HG02798 (cell line): ENCODE measurements at regions not wholly inside any gene's neighbourhood (a gene's known extent, or its start where the extent isn't known, plus 50 kb on each side); places are given as distances from the start of the nearest gene placed in this dataset.
"Not testable (repeated sequence)": the region's sequence is repeated elsewhere in the genome, so short reads cannot be mapped to it uniquely, and the experiment has no call there.

ENCODE experiments used
- ATAC-seq: cut with Tn5 transposase; IDR thresholded peaks from one replicate; pipeline ENCODE4 v1.9.1; 2021; ENCODE audit warnings: mild to moderate bottlenecking; ENCODE audit not compliant: unreplicated experiment, poor library complexity

DNA sequence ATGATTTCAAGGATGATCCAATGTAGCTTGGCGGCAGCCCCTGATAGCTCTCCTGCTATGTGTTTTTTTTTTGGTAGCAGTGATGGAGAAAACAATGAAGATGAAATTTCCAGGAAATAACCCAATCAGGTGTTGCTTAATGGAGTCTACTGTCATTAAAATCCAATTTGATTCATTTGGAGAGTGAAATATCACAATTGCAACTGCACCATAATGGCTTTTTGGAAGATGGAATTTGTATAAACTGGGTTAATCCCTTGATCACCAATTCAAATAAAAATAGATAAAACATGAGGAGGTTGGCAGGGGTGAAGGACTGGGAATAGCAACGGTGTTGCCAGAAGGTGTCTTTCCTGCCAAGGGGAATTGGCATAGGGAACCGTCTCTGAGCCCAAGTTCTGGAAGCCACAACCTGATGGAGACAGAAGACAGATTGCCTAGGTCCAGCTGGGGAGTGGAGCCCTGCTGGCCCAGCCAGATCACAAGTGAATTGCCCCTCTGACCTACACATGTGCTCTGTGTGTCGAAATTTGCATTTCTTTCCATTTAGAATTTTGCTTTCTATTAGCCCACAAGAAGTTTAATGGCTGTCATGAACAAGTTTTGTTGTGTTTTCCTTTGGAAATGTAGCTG lies 170.3 kb upstream of the SPRED2 start:
- no peak for ATAC-seq

GRCh38 chr2:65600871-65601270 lies 168.5 kb upstream of the SPRED2 start:
- not testable (repeated sequence) for ATAC-seq

DNA sequence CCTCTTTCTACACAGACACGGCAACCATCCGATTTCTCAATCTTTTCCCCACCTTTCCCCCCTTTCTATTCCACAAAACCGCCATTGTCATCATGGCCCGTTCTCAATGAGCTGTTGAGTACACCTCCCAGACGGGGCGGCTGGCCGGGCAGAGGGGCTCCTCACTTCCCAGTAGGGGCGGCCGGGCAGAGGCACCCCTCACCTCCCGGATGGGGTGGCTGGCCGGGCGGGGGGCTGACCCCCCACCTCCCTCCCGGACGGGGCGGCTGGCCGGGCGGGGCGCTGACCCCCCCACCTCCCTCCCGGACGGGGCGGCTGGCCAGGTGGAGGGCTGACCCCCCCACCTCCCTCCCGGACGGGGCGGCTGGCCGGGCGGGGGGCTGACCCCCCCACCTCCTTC lies 168.0 kb upstream of the SPRED2 start:
- not testable (repeated sequence) for ATAC-seq

DNA sequence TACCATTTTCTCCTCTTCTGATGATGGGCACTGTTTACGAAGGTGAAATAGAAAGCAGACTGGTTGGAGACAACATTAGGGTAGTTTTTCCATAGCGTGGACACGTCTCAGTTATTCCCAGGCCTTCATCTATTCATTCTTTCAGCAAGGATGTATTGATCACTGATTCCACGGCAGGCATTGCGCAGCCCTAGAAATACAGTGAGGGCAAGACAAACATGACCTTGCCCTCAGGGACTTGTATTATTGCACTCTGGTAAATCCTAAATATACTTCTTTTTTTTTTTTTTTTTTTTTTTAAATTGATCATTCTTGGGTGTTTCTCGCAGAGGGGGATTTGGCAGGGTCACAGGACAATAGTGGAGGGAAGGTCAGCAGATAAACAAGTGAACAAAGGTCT lies 167.3 kb upstream of the SPRED2 start:
- ATAC-seq, result no peak

GRCh38 chr2:65598996-65599395 lies 166.6 kb upstream of the SPRED2 start:
- ATAC-seq, result no peak

GRCh38 chr2:65598264-65598663 lies 165.9 kb upstream of the SPRED2 start:
- no peak for ATAC-seq

DNA sequence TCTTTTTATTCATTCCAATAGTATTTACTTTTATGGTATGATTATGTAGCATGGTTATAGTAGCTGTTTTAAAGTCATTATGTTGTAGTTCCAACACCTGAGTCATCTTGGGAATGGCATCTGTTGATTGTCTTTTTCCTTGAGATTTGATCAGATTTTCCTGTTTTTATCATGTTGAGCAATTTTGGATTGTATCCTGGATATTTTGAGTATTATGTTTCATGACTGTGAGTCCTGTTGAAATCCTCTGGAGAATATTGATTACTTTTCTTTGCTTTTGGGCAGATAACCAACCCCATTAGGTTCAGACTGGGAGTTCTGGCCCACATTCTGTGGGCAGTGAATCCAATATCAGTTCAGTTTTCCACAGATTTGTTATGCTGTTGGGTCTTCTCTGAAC lies 163.2 kb upstream of the SPRED2 start:
- no peak for ATAC-seq

DNA sequence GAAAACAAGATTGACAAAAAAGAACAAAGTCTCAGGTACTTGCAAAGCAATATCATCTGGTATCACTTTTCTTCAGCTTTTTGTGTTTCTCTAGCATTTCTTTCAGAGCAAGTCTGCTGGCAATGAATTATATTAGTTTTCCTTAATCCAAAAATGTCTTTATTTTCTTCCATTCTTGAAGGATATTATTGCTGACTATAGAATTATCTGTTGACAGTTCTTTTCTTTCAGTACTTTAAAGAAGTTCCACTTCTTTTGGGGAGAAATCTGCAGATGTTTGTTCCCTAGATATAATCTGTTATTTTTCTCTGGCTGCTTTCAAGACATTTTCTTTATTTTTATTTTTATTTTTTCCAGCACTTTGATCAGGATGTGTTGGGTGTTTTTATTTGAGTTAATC lies 161.8 kb upstream of the SPRED2 start:
- ATAC-seq, result no peak

GRCh38 chr2:65589667-65590066 lies 157.3 kb upstream of the SPRED2 start:
- no peak for ATAC-seq

DNA sequence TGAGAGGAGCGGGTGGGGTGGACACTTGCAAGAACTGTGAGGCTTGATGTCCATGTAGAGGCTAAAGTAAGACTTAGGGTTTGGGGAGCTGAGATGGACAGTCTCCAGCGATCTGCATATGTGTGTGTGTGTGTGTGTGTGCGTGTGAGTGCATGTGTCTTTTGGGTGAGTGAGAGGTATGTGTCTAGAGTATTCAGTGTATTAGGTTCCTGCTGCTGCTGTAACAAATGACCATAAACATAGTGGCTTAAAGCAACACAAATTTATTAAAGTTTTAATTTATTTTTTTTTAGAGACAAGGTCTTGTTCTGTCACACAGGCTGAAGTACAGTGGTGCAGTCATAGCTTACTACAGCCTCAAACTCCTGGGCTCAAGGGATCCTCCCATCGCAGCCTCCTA lies 155.4 kb upstream of the SPRED2 start:
- no peak for ATAC-seq

DNA sequence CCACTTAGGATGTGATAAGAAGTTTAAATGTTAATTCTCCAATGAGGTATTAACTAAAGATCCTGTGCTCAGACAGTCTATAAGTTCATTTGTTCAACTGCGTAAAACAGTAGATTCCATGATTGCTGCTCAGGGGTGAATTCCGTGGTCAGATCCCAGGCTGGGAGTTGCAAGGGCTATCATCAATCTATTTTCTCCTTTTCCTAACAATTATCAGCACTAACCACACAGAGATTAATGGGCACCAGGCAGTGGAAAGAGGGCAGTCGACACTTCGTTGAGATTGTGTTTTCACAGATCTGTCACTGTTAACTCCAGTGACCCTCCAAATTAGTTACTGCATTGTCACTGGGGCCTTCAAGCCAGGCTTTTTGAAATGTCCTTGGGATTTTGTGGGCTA lies 154.1 kb upstream of the SPRED2 start:
- no peak for ATAC-seq

DNA sequence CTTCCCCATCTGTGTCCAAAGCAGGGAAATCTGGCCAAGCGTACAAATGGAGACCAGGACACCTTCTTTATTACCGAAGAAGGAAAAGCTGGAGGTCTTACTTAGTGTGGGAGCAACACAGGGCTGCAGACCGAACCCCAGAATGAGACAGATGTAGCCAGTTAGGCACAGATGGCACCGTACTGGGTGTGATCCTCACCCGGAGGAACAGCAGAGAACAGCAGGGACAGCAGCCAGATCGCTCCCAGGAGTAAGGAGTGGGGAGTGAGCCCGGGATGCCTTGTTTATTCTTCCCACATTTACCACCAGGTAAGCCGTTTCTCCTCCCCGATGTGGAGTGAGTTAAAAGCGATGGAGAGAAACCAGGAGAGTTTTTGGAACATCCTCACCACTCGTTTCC lies 150.7 kb upstream of the SPRED2 start:
- no peak for ATAC-seq

GRCh38 chr2:65582364-65582763 lies 150.0 kb upstream of the SPRED2 start:
- no peak for ATAC-seq

- no peak for ATAC-seq
Measured at GRCh38 chr2:65580824-65581223, 148.4 kb upstream of the SPRED2 start.

DNA sequence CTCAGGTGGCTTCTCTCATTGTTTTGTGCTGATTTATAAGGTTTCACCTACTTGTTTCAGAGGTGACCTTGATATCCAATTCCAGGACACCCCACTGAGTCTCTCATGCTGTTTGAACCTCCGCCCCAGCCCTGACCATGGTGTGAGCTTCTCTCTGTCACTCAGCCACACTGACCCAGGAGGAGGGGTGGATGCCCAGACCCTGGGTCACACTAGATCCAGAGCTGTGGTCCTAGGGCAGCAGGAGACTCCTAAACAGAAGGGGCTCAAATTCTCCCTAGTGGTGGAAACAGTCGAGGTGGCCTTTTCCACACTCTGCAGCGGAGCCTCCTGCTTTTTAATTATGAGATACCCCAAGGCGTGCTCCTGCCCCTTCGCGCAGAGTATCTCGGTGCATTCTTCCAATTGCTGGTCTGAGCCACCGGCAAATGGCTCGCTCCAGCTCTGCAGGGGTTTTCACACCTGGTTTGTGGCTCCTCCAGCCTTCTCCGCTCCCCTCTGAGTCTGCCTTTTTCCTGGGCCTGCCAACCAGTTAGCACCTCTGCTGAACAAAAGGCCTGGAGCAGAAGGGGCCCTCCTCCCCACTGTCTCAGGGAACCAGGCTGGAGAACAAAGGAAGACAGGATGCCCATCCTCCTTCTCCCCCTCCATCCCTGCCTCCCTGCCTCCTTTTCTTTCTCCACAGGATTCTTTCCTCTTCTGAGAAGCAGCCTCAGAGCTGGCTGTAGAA lies 147.3 kb upstream of the SPRED2 start:
- no peak for ATAC-seq

GRCh38 chr2:65577654-65578053 lies 145.3 kb upstream of the SPRED2 start:
- no peak for ATAC-seq

DNA sequence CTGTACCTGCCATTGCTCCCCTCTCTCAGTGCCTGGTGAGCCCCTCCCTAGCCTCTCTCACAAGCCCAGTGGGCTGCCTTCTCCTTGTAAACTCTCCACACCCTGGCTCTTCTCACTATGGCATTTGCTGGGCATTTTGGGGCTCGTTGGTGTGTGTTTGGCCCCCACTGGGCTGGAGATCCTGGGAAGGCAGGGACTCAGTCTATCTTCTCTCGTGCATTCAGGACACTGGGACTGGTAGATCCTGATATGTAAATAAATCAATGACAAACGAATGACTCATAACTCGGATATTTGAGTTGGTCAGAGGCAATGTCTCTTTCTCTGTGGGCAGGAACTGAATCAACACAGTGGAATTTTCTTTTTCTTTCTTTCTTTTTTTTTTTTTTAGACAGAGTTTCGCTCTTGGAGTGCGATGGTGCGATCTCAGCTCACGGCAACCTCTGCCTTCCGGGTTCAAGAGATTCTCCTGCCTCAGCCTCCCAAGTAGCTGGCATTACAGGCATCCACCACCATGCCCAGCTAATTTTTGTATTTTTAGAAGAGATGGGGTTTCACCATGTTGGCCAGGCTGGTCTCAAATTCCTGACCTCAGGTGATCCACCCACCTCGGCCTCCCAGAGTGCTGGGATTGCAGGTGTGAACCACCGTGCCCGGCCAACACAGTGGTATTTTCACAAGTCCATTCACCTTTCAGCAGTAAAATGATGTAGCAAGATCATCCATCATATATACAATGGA lies 144.6 kb upstream of the SPRED2 start:
- no peak for ATAC-seq

DNA sequence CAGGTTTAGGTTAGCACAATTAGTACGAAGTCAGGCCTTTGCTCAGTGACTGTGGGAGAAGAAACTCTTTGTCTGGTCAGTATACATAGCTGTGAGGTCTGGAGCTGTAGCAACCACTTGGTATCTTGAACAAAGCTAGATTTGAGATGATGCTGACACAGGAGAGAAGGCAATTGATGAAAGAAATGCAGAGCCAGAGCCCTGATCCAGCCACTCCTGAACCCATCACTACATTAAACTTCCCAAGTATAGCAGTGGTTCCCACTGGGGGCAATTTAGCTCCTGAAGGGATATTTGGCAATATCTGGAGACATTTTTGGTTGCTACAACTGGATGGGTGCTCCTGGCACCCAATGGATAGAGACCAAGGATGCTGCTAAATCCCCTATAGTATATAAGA lies 143.9 kb upstream of the SPRED2 start:
- no peak for ATAC-seq

- ATAC-seq, result no peak
Measured at GRCh38 chr2:65574993-65575392, 142.6 kb upstream of the SPRED2 start.

DNA sequence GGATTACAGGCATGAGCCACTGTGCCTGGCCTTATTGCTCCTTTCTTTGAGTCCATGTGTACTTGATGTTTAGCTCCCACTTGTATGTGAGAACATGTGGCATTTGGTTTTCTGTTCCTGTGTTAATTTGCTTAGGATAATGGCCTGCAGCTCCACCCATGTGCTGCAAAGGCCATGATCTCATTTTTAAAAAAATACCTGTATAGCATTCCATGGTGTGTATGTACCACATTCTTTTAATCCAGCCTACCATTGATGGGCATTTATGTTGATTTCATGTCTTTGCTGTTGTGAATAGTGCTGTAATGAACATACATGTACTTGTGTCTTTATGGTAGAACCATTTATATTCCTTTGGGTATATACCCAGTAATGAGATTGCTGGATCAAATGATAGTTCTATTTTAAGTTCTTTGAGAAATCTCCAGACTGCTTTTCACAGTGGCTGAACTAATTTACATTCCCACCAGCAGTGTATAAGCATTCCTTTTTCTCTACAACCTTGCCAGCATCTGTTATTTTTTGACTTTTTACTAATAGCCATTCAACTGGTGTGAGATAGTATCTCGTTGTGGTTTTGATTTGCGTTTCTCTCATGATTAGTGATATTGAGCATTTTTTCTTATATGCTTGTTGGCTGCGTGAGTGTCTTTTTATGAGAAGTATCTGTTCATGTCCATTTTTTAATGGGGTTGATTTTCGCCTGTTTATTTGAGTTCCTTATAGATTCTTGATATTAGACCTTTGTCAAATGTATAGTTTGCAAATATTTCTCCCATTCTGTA lies 136.4 kb upstream of the SPRED2 start:
- ATAC-seq, result not testable (repeated sequence)

- ATAC-seq, result no peak
Measured at GRCh38 chr2:65566617-65567016, 134.2 kb upstream of the SPRED2 start.
